ENCODE measurements at regions not wholly inside any gene's neighbourhood (a gene's known extent, or its start where the extent isn't known, plus 50 kb on each side); places are given as distances from the start of the nearest gene placed in this dataset.

- Histone ChIP-seq H3K27ac (ENCODE audit: insufficient read depth, low read length, poor library complexity, severe bottlenecking) (no peak overlapping the region), H3K9me3 (ENCODE audit: control insufficient read depth, low read length) (no peaks in the 10 kb centered on the region), H3K4me3 (ENCODE audit: insufficient read depth, low read depth, low read length, poor library complexity, severe bottlenecking) (no peak overlapping the region), H3K36me3 (ENCODE audit: control insufficient read depth, insufficient read depth, low read length) (no peaks in the 10 kb centered on the region), H3K27me3 (replicated peaks; ENCODE audit: control insufficient read depth, insufficient read depth, low read length, poor library complexity, severe bottlenecking) (no peaks in the 10 kb centered on the region), H3K4me1 (ENCODE audit: control insufficient read depth, insufficient read depth, low read length, poor library complexity, severe bottlenecking) (no peaks in the 10 kb centered on the region)
- no peak for DNase-seq
These were observed 953.9 kb downstream of the TYW1 start for GRCh38 chr7:67950321-67951083.

GRCh38 chr7:67955061-67955460 is 958.4 kb downstream of the TYW1 start:
- DNase-seq = no peak
- no peaks in the 10 kb centered on the region for H3K9me3 ChIP-seq (ENCODE audit: control insufficient read depth, low read length)
- no peaks in the 10 kb centered on the region for H3K36me3 ChIP-seq (ENCODE audit: control insufficient read depth, insufficient read depth, low read length)
- H3K4me3 ChIP-seq (ENCODE audit: insufficient read depth, low read depth, low read length, poor library complexity, severe bottlenecking) = no peak overlapping the region
- no peaks in the 10 kb centered on the region for H3K4me1 ChIP-seq (ENCODE audit: control insufficient read depth, insufficient read depth, low read length, poor library complexity, severe bottlenecking)
- H3K27ac ChIP-seq (ENCODE audit: insufficient read depth, low read length, poor library complexity, severe bottlenecking) = no peak overlapping the region
- no peaks in the 10 kb centered on the region for H3K27me3 ChIP-seq (replicated peaks; ENCODE audit: control insufficient read depth, insufficient read depth, low read length, poor library complexity, severe bottlenecking)

GRCh38 chr7:67962863-67963262 is 966.2 kb downstream of the TYW1 start:
- no peak overlapping the region for H3K4me3 ChIP-seq (ENCODE audit: insufficient read depth, low read depth, low read length, poor library complexity, severe bottlenecking)
- H3K36me3 ChIP-seq (ENCODE audit: control insufficient read depth, insufficient read depth, low read length) = no peaks in the 10 kb centered on the region
- no peaks in the 10 kb centered on the region for H3K4me1 ChIP-seq (ENCODE audit: control insufficient read depth, insufficient read depth, low read length, poor library complexity, severe bottlenecking)
- no peak overlapping the region for H3K27ac ChIP-seq (ENCODE audit: insufficient read depth, low read length, poor library complexity, severe bottlenecking)
- H3K9me3 ChIP-seq (ENCODE audit: control insufficient read depth, low read length) = no peaks in the 10 kb centered on the region
- DNase-seq = no peak
- H3K27me3 ChIP-seq (replicated peaks; ENCODE audit: control insufficient read depth, insufficient read depth, low read length, poor library complexity, severe bottlenecking) = no peaks in the 10 kb centered on the region

GRCh38 chr7:67976490-67976889 is 979.9 kb downstream of the TYW1 start:
- H3K4me1 ChIP-seq (ENCODE audit: control insufficient read depth, insufficient read depth, low read length, poor library complexity, severe bottlenecking) = no peaks in the 10 kb centered on the region
- H3K36me3 ChIP-seq (ENCODE audit: control insufficient read depth, insufficient read depth, low read length) = no peaks in the 10 kb centered on the region
- H3K9me3 ChIP-seq (ENCODE audit: control insufficient read depth, low read length) = no peaks in the 10 kb centered on the region
- no peak overlapping the region for H3K27ac ChIP-seq (ENCODE audit: insufficient read depth, low read length, poor library complexity, severe bottlenecking)
- no peak overlapping the region for H3K4me3 ChIP-seq (ENCODE audit: insufficient read depth, low read depth, low read length, poor library complexity, severe bottlenecking)
- no peaks in the 10 kb centered on the region for H3K27me3 ChIP-seq (replicated peaks; ENCODE audit: control insufficient read depth, insufficient read depth, low read length, poor library complexity, severe bottlenecking)
- DNase-seq = no peak

- H3K4me3 ChIP-seq (ENCODE audit: insufficient read depth, low read depth, low read length, poor library complexity, severe bottlenecking) = no peak overlapping the region
- no peaks in the 10 kb centered on the region for H3K4me1 ChIP-seq (ENCODE audit: control insufficient read depth, insufficient read depth, low read length, poor library complexity, severe bottlenecking)
- DNase-seq = no peak
- H3K9me3 ChIP-seq (ENCODE audit: control insufficient read depth, low read length) = no peaks in the 10 kb centered on the region
- no peaks in the 10 kb centered on the region for H3K36me3 ChIP-seq (ENCODE audit: control insufficient read depth, insufficient read depth, low read length)
- H3K27me3 ChIP-seq (replicated peaks; ENCODE audit: control insufficient read depth, insufficient read depth, low read length, poor library complexity, severe bottlenecking) = no peaks in the 10 kb centered on the region
- H3K27ac ChIP-seq (ENCODE audit: insufficient read depth, low read length, poor library complexity, severe bottlenecking) = no peak overlapping the region
These were observed 986.9 kb downstream of the TYW1 start for GRCh38 chr7:67983486-67983885.

- no peak for DNase-seq
- no peaks in the 10 kb centered on the region for H3K9me3 ChIP-seq (ENCODE audit: control insufficient read depth, low read length)
- no peak overlapping the region for H3K27ac ChIP-seq (ENCODE audit: insufficient read depth, low read length, poor library complexity, severe bottlenecking)
- H3K36me3 ChIP-seq (ENCODE audit: control insufficient read depth, insufficient read depth, low read length) = no peaks in the 10 kb centered on the region
- no peak overlapping the region for H3K4me3 ChIP-seq (ENCODE audit: insufficient read depth, low read depth, low read length, poor library complexity, severe bottlenecking)
- H3K4me1 ChIP-seq (ENCODE audit: control insufficient read depth, insufficient read depth, low read length, poor library complexity, severe bottlenecking) = no peaks in the 10 kb centered on the region
- H3K27me3 ChIP-seq (replicated peaks; ENCODE audit: control insufficient read depth, insufficient read depth, low read length, poor library complexity, severe bottlenecking) = no peaks in the 10 kb centered on the region
These were observed 987.7 kb downstream of the TYW1 start for GRCh38 chr7:67984326-67984725.

GRCh38 chr7:67989142-67989541 is 992.5 kb downstream of the TYW1 start:
- Histone ChIP-seq H3K9me3 (ENCODE audit: control insufficient read depth, low read length) (no peaks in the 10 kb centered on the region), H3K36me3 (ENCODE audit: control insufficient read depth, insufficient read depth, low read length) (no peaks in the 10 kb centered on the region)
- no peak for DNase-seq

GRCh38 chr7:67990003-67990402 is 993.4 kb downstream of the TYW1 start:
- H3K9me3 ChIP-seq (ENCODE audit: control insufficient read depth, low read length) = no peaks in the 10 kb centered on the region
- no peaks in the 10 kb centered on the region for H3K36me3 ChIP-seq (ENCODE audit: control insufficient read depth, insufficient read depth, low read length)
- no peak overlapping the region for H3K4me3 ChIP-seq (ENCODE audit: insufficient read depth, low read depth, low read length, poor library complexity, severe bottlenecking)
- no peak overlapping the region for H3K27ac ChIP-seq (ENCODE audit: insufficient read depth, low read length, poor library complexity, severe bottlenecking)
- no peaks in the 10 kb centered on the region for H3K4me1 ChIP-seq (ENCODE audit: control insufficient read depth, insufficient read depth, low read length, poor library complexity, severe bottlenecking)
- no peaks in the 10 kb centered on the region for H3K27me3 ChIP-seq (replicated peaks; ENCODE audit: control insufficient read depth, insufficient read depth, low read length, poor library complexity, severe bottlenecking)
- no peak for DNase-seq

More at GRCh38 chr7:67989142-67989541, 992.5 kb downstream of the TYW1 start:
- Histone ChIP-seq H3K27ac (ENCODE audit: insufficient read depth, low read length, poor library complexity, severe bottlenecking) (no peak overlapping the region), H3K4me3 (ENCODE audit: insufficient read depth, low read depth, low read length, poor library complexity, severe bottlenecking) (no peak overlapping the region), H3K4me1 (ENCODE audit: control insufficient read depth, insufficient read depth, low read length, poor library complexity, severe bottlenecking) (no peaks in the 10 kb centered on the region), H3K27me3 (replicated peaks; ENCODE audit: control insufficient read depth, insufficient read depth, low read length, poor library complexity, severe bottlenecking) (no peaks in the 10 kb centered on the region)

- H3K4me3 ChIP-seq (ENCODE audit: insufficient read depth, low read depth, low read length, poor library complexity, severe bottlenecking) = no peak overlapping the region
- no peak overlapping the region for H3K27ac ChIP-seq (ENCODE audit: insufficient read depth, low read length, poor library complexity, severe bottlenecking)
- DNase-seq = no peak
- no peaks in the 10 kb centered on the region for H3K4me1 ChIP-seq (ENCODE audit: control insufficient read depth, insufficient read depth, low read length, poor library complexity, severe bottlenecking)
- H3K27me3 ChIP-seq (replicated peaks; ENCODE audit: control insufficient read depth, insufficient read depth, low read length, poor library complexity, severe bottlenecking) = no peaks in the 10 kb centered on the region
- H3K9me3 ChIP-seq (ENCODE audit: control insufficient read depth, low read length) = no peaks in the 10 kb centered on the region
- no peaks in the 10 kb centered on the region for H3K36me3 ChIP-seq (ENCODE audit: control insufficient read depth, insufficient read depth, low read length)
These were observed 994.1 kb downstream of the TYW1 start for GRCh38 chr7:67990716-67991115.

- no peaks in the 10 kb centered on the region for H3K27me3 ChIP-seq (replicated peaks; ENCODE audit: control insufficient read depth, insufficient read depth, low read length, poor library complexity, severe bottlenecking)
- H3K4me3 ChIP-seq (ENCODE audit: insufficient read depth, low read depth, low read length, poor library complexity, severe bottlenecking) = no peak overlapping the region
- no peaks in the 10 kb centered on the region for H3K9me3 ChIP-seq (ENCODE audit: control insufficient read depth, low read length)
- DNase-seq = no peak
- H3K27ac ChIP-seq (ENCODE audit: insufficient read depth, low read length, poor library complexity, severe bottlenecking) = no peak overlapping the region
- no peaks in the 10 kb centered on the region for H3K4me1 ChIP-seq (ENCODE audit: control insufficient read depth, insufficient read depth, low read length, poor library complexity, severe bottlenecking)
- no peaks in the 10 kb centered on the region for H3K36me3 ChIP-seq (ENCODE audit: control insufficient read depth, insufficient read depth, low read length)
These were observed 995.7 kb downstream of the TYW1 start for GRCh38 chr7:67992287-67992686.
